Islet precursor cell (in vitro differentiated cells): ENCODE measurements at regions not wholly inside any gene's neighbourhood (a gene's known extent, or its start where the extent isn't known, plus 50 kb on each side); places are given as distances from the start of the nearest gene placed in this dataset.
"Not testable (repeated sequence)": the region's sequence is repeated elsewhere in the genome, so short reads cannot be mapped to it uniquely, and the experiment has no call there.

Experiments used
- DNase-seq: peaks from one replicate; pipeline ENCODE4 v3.0.0-alpha.2; 2018

DNA sequence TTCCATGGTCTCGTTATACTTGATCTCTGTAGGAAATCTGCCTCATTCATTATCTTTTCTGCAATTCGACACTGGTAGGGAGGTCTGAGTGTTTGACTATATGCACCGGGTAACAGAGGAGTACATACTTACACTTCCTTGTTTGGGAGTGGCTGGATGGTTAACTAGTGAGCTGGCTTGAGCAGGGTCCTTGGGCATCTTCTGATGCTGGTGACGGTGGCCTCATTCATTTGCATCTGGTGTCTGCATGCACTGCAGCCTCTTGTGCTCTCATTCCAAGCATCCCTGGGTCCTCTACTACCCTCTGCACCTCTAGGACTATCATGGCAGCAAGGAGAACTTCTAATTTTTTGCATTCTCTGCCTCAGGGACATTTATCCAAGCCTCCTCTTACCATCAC is 100.0 kb upstream of the TCF4 start:
- DNase-seq = no peak

DNA sequence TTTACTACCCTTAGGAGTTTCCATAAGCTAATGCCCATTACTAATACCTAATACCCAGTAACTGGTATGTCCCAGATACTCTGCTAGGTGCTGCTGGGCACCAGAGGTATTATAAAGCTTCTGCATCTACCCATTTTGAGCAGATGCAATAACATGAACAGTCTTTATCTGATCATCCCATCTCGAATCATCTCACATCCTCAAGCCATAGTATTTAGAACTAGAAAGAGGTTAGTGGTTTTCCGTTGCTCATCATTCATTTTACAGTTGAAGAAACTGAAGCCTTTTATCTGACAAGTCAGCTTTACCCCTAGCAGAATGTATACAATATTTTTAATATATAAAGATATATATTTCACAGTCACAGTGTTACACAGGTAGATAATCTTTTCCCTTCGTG is 99.1 kb upstream of the TCF4 start:
- no peak for DNase-seq

DNA sequence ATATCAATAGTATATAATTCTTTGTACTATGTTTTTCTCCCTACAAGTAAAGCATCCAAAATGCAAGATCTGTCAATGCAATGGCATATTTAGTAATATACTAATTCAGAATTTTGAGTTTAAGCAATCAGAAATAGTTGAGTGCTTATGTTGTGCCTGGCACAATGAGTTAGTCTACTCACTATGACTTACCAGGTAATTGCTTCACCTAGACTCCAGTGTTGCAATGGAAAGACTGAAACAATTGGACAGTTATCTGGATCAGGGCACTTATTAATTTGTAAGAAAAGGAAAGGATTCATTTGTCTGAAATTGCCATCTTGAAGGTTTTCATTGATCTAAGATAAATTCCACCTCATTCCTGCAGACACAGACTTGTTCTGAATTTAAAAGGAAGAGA is 97.6 kb upstream of the TCF4 start:
- no peak for DNase-seq

DNA sequence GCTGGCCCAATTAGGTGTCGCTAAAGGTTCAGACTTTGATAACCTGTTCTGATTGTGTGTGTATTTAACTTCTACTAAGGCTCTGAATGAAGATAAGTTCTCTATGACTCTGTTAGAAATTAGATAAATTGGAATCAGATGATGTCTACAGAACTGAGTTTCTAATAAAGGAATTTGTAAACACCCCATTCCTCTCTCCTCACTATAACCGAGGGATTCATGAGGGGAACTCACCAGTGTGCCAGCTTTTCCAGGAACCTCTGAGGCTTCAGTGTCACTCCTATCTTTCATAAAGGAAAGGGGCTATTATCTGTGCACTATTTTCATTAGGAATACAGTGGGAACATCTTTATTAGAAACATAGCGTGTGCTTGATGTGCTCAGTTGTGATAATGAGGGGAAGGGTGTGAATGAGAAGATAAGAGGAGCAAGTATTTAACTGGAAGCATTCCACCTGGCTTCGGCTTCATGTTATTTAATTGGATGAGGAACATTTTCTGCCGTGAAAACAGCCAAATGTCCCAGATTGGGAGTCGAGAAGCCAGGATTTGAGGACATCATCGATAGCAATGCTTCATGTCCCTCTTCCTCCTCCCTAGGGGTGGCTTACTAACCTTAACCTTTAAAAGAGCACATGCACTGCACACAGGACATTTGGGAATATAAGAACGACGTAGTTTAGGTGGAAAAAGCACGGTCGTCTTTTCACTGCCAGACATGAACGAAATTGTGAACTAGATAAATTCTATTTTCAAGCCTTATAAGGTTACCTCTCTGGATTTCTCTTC is 84.8 kb upstream of the TCF4 start:
- DNase-seq = no peak

DNA sequence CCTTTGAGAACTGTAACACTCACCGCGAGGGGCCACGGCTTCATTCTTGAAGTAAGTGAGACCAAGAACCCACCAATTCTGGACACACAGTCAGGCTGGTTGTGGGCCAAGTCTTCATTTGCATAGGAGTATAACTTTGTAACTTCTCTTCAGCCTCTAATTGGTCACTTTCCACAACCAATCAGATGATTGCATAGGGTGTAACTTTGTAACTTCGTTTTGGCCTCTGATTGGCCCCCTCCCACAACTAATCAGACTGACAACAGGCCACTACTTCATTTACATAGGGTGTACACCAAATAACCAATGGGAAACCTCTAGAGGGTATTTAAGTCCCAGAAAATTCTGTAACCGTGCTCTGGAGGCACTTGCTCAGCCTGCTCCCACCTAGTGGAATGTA is 77.5 kb upstream of the TCF4 start:
- DNase-seq = no peak

DNA sequence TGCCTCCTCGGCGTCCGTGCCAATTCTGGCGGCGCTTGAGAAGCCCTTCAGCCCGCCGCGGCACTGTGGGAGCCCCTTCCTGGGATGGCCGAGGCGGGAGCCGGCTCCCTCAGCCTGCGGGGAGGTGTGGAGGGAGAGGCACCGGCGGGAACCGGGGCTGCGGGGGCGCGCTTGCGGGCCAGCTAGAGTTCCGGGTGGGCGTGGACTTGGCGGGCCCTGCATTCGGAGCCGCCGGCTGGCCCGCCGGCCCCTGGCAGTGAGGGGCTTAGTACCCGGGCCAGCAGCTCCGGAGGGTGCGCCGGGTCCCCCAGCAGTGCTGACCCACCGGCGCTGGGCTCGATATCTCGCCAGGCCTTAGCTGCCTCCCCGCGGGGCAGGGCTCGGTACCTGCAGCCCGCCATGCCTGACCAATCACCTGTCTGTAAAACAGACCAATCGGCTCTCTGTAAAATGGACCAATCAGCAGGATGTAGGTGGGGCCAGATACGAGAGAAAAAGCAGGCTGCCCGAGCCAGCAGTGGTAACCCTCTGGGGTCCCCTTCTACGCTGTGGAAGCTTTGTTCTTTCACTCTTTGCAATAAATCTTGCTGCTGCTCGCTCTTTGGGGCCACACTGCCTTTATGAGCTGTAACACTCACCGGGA is 76.9 kb upstream of the TCF4 start:
- DNase-seq = not testable (repeated sequence)

DNA sequence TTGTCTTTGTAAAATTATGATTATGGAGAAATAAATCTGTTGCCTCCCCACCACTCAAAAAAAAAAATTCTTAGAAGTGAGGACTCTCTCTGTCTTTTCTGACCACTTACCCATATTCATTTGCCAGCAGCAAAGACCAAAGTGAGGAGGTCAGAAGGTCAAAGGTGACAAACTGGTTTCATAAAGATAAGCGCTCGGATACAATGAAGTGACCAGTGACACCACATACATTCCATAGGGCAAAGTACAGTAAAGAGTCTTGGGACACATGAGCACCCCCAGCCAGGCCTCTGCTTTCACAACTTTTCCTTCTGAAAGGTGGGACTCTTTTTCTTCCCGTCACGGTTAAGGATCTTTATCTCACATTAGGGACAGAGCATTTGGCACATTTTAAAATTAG is 75.9 kb upstream of the TCF4 start:
- no peak for DNase-seq

DNA sequence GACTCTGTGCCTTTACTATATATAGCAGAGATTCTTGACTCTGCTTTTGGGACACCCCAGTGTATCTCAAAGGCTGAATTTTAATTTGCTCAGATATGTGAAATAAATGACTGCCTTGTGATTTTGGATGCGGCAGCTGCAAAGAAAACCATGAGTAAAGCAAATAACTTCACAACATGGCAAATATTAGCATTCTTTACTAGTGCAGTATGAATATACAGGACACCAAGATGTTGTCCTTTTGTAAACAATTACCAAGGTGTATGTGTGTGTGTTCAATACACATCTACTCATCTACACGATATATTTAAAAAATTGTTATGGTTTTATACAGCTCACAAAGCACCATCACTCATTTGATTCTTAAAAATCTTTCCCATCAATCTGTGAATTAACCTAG is 70.6 kb upstream of the TCF4 start:
- no peak for DNase-seq

DNA sequence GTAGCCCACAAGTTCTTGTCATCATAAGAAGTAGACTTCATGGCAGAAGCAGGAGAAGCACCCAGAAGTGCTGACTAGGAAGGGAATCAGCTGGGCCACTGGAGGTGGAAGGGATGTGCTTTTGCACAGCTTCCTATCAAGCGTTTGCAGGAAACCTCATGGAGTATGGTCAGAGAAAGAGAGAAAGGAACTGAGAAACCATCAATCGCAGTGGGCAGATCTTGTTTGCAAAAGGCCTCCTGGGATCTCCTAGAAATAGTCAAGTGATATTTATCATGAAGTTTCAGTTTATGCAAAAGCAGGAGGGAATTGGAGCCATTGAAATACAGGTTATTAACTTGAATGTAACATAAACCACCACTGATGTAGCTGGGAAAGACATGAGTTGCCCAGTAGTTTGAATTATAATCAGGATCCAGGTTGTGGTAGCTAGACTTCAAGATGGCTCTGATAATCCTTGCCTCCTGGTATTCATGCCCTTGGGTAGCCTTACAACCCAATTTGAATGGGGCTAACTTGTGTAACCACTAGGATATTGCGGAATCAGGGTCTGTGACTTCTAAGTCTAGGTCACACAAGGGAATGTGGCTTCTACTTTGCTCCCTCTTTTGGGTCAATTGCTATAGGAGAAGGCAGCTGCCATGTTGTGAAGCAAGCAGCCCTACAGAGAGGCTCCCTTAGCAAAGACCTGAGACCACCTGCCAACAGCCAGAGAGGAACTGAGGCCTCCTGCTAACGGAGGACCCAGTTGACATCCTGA is 69.8 kb upstream of the TCF4 start:
- DNase-seq = no peak

DNA sequence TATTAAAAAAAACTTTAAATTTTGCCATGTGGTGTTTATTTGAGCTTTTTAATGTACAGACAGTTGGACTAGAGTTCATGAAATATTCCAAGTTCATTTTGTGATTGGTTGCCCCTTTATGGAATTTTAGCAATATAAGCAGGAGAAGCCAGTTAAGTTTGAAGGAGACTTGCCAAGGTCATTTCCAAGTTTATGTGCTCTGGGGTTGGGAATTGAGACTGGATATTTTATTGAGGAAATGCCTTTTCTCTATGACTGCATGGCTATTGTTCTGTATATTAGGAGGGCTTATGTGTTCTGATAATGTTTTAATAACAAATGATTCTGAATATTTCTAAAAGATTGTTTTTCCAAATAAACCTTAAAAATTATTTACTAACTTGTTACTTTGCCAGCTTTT is 67.0 kb upstream of the TCF4 start:
- DNase-seq = no peak

DNA sequence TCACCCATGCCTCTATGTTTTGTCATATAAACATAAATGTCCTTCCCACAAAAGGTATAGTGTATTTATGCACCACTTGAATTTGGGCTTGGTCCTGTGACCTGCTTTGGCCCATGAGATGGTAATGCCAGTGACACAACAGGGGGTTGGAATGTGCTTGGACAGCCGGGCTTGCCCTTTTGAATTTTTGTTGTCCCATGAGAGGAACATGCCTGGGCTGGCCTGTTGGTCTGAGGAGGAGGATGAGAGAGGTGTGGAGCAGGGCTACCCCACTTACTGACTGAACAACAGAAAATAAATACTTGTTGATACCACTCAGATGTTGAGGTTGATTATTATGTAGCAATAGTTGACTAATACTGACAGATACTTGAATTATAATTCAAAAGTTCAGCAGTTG is 63.2 kb upstream of the TCF4 start:
- DNase-seq = no peak

DNA sequence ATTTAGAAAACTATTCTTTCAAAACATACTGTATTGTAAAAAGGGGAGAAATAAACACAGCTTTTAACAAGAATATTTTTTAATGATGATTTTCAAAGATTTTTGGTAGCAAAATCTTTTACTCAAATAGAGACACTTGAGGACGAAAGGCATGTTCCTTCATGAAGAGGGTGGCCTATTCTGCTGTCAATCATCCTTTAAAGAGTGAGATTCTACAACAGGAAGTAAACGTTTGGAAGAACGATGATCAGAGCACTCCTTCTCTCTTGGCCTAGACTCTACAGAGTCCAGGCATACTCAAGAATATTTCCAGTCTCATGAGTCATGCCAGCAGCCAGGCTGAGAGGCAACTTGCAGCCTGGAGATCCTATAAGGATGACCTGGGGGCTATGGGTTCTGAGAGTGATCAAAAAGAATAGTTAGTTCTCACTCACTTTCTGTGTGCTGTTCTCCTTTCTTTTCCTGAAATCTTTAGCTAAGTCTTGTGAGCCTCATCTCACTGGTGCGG is 62.4 kb upstream of the TCF4 start:
- DNase-seq = peak; percentile 63

DNA sequence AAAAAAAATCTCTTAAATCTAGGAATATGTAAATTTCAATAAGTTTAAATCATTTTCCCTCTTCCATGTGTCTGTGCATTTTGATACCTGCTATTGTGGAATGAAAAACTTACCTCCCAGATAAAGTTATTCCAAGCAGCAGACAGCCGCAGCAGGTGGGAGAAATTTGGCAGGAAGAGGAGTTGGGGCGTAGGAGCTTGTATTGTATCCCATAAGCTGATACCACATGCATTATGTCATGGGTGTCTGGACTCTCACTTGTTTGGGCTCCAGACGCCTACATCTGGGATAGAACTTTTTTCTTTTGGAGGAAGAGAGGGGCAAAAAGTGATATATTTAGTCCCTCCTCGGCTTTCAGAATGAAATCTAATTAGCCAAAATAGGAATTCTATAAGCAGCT is 59.3 kb upstream of the TCF4 start:
- no peak for DNase-seq

DNA sequence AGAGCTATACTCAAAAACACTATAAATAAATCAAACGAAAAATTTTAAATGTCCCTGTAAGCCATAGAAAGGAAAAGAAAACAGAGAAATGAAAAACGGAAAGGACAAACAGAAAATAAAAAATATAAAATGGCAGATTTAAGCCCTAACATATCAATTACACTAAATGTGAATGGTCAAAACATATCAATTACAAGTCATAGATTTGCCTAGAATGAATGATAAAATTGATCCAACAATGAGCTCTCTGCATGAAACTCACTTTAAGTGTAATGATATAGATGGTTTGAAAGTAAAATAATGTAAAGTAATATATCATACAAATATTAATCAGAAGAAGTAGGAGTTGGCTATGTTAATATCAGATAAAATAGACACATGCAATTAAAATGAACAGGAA is 54.2 kb upstream of the TCF4 start:
- no peak for DNase-seq

DNA sequence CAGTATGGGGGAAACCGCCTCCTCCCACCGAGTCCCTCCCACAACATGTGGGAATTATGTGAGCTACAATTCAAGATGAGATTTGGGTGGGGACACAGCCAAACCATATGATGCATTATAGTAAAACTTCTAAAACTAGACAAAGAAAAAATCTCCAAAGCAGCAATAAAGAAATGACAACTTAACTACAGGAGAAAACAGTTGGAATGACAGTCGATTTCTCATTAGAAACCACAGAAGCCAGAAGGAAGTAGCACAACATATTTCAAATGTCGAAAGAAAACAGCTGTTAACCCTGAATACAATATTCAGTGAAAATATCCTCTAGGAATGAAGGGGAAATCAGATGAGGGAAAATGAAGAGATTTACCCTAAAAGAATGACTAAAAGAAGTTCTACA is 53.5 kb upstream of the TCF4 start:
- DNase-seq = no peak
